IMR-90 (cell line): ENCODE measurements at regions not wholly inside any gene's neighbourhood (a gene's known extent, or its start where the extent isn't known, plus 50 kb on each side); places are given as distances from the start of the nearest gene placed in this dataset.

Source experiments
- ATAC-seq: fragments of 200-7000 bp; cut with Tn5 transposase; 2 replicates; pipeline ENCODE4 v1.9.1; 2020; ENCODE audit warnings: low read depth, mild to moderate bottlenecking, moderate library complexity
- BruUV-seq: library from RNA; stranded (reverse); fragments of 400-500 nt; replicated peaks from 2 replicates; lab custom pipeline; 2021; lab: Mats Ljungman, UMichigan
- CTCF ChIA-PET: fragments of 300-600 bp; formaldehyde crosslinking; extraction: SDS; loops from one replicate; lab custom pipeline; 2021; ENCODE audit warnings: antibody characterized with exemption; lab: Yijun Ruan, JAX
- POLR2A ChIA-PET: fragments of 300-600 bp; sonication (Branson Sonifier 250); formaldehyde crosslinking; loops from one replicate; lab custom pipeline; 2022; ENCODE audit warnings: antibody characterized with exemption; ENCODE audit not compliant: unreplicated experiment; lab: Charles Lee
- DNase-seq: peaks from one replicate; pipeline ENCODE4 v3.0.0; 2013
- H2AFZ ChIP-seq: replicated peaks from 2 replicates; pipeline ENCODE3; 2013; ENCODE audit warnings: low read length, mild to moderate bottlenecking; ENCODE audit not compliant: poor library complexity
- H2AK5ac ChIP-seq: 2 replicates; pipeline ENCODE4 v1.6.1; 2013; ENCODE audit warnings: low read depth, low read length, inconsistent platforms
- H2AK9ac ChIP-seq: replicated peaks from 2 replicates; pipeline ENCODE3; 2013; ENCODE audit warnings: mild to moderate bottlenecking, low read depth, low read length, moderate library complexity; ENCODE audit not compliant: poor library complexity
- H2BK120ac ChIP-seq: 2 replicates; pipeline ENCODE4 v1.6.1; 2013; ENCODE audit warnings: low read depth, low read length, inconsistent platforms
- H2BK15ac ChIP-seq: 3 replicates; pipeline ENCODE4 v1.6.1; 2013; ENCODE audit warnings: low read depth, low read length, inconsistent platforms
- H2BK20ac ChIP-seq: 2 replicates; pipeline ENCODE4 v1.6.1; 2013; ENCODE audit warnings: low read depth, mild to moderate bottlenecking, inconsistent platforms, low read length, moderate library complexity
- H2BK5ac ChIP-seq: 2 replicates; pipeline ENCODE4 v1.6.1; 2013; ENCODE audit warnings: mild to moderate bottlenecking, low read depth, low read length, inconsistent platforms; ENCODE audit not compliant: poor library complexity, severe bottlenecking
- H3K14ac ChIP-seq: replicated peaks from 2 replicates; pipeline ENCODE4 v1.6.1; 2013; ENCODE audit warnings: low read depth, low read length, inconsistent platforms
- H3K18ac ChIP-seq: 2 replicates; pipeline ENCODE4 v1.6.1; 2013; ENCODE audit warnings: low read depth, low read length, control low read depth
- H3K23ac ChIP-seq: 2 replicates; pipeline ENCODE4 v1.6.1; 2013; ENCODE audit warnings: low read depth, low read length, inconsistent platforms
- H3K27ac ChIP-seq: 2 replicates; pipeline ENCODE4 v1.5.1; 2013; ENCODE audit warnings: mild to moderate bottlenecking, control low read depth, low read length; ENCODE audit not compliant: insufficient read depth
- H3K27me3 ChIP-seq: 2 replicates; pipeline ENCODE4 v1.6.1; 2013; ENCODE audit warnings: low read length; ENCODE audit not compliant: control insufficient read depth, insufficient read depth
- H3K36me3 ChIP-seq: 2 replicates; pipeline ENCODE4 v1.6.1; 2013; ENCODE audit warnings: low read length, mixed read lengths; ENCODE audit not compliant: control insufficient read depth, insufficient read depth
- H3K4ac ChIP-seq: 2 replicates; pipeline ENCODE4 v1.6.1; 2013; ENCODE audit warnings: low read depth, low read length, inconsistent platforms
- H3K4me1 ChIP-seq: 2 replicates; pipeline ENCODE4 v1.6.1; 2013; ENCODE audit warnings: low read length, mixed read lengths; ENCODE audit not compliant: control insufficient read depth, insufficient read depth
- H3K4me2 ChIP-seq: 2 replicates; pipeline ENCODE4 v1.6.1; 2013; ENCODE audit warnings: low read depth, mild to moderate bottlenecking, control low read depth, low read length, moderate library complexity
- H3K4me3 ChIP-seq: 2 replicates; pipeline ENCODE4 v1.5.1; 2013; ENCODE audit warnings: low read depth, mild to moderate bottlenecking, control low read depth, low read length, moderate library complexity; ENCODE audit not compliant: insufficient read depth
- H3K56ac ChIP-seq: 2 replicates; pipeline ENCODE4 v1.6.1; 2013; ENCODE audit warnings: low read length, inconsistent platforms; ENCODE audit not compliant: insufficient read depth; ENCODE audit errors: extremely low read depth
- H3K79me1 ChIP-seq, 2 experiments: 2 replicates each; pipeline ENCODE4 v1.6.1; 2013; ENCODE audit warnings: low read length in 2 of 2, inconsistent platforms in 1 of 2, low read depth in 1 of 2
- H3K9ac ChIP-seq: 2 replicates; pipeline ENCODE4 v1.6.1; 2013; ENCODE audit warnings: low read depth, low read length, control low read depth
- H3K9me1 ChIP-seq: 2 replicates; pipeline ENCODE4 v1.6.1; 2013; ENCODE audit warnings: low read length, inconsistent platforms; ENCODE audit not compliant: insufficient read depth
- H3K9me3 ChIP-seq: 2 replicates; pipeline ENCODE4 v1.6.1; 2013; ENCODE audit warnings: low read length; ENCODE audit not compliant: control insufficient read depth, insufficient read depth
- H4K20me1 ChIP-seq: 2 replicates; pipeline ENCODE4 v1.6.1; 2013; ENCODE audit warnings: low read length, inconsistent platforms; ENCODE audit not compliant: insufficient read depth
- H4K5ac ChIP-seq: 2 replicates; pipeline ENCODE4 v1.6.1; 2013; ENCODE audit warnings: mild to moderate bottlenecking, low read depth, low read length, control low read depth
- H4K8ac ChIP-seq, 2 experiments: 2 replicates each; pipeline ENCODE4 v1.6.1; 2013; ENCODE audit warnings: low read depth in 2 of 2, low read length in 2 of 2, control low read depth in 1 of 2, inconsistent platforms in 1 of 2
- H4K91ac ChIP-seq: 2 replicates; pipeline ENCODE4 v1.6.1; 2013; ENCODE audit warnings: low read depth, low read length, inconsistent platforms; ENCODE audit not compliant: insufficient read depth
- BHLHE40 ChIP-seq: fragments of 150-350 bp; IDR thresholded peaks from 2 replicates; pipeline ENCODE4 v1.6.1; 2016; ENCODE audit warnings: mild to moderate bottlenecking, low read depth, low read length
- CEBPB ChIP-seq: IDR thresholded peaks from 2 replicates; pipeline ENCODE4 v1.6.1; 2012; ENCODE audit warnings: low read depth, low read length, improper control_type of control experiment
- CHD1 ChIP-seq: IDR thresholded peaks from 2 replicates; pipeline ENCODE4 v1.6.1; 2012; ENCODE audit warnings: low read depth, low read length, improper control_type of control experiment
- FOS ChIP-seq: fragments of 150-350 bp; IDR thresholded peaks from 2 replicates; pipeline ENCODE4 v1.6.1; 2016; ENCODE audit warnings: low read depth, low read length
- MAFK ChIP-seq: IDR thresholded peaks from 2 replicates; pipeline ENCODE4 v1.6.1; 2012; ENCODE audit warnings: low read depth, low read length, improper control_type of control experiment
- MAZ ChIP-seq: IDR thresholded peaks from 2 replicates; pipeline ENCODE4 v1.6.1; 2012; ENCODE audit warnings: low read depth, mild to moderate bottlenecking, low read length, improper control_type of control experiment, moderate library complexity, borderline replicate concordance
- MXI1 ChIP-seq: IDR thresholded peaks from 2 replicates; pipeline ENCODE4 v1.6.1; 2012; ENCODE audit warnings: low read depth, mild to moderate bottlenecking, low read length, moderate library complexity, borderline replicate concordance
- NFE2L2 ChIP-seq: fragments of 150-350 bp; IDR thresholded peaks from 2 replicates; pipeline ENCODE4 v1.6.1; 2016; ENCODE audit warnings: low read depth, mild to moderate bottlenecking, low read length
- POLR2A ChIP-seq: IDR thresholded peaks from 2 replicates; pipeline ENCODE4 v1.6.1; 2012; ENCODE audit warnings: mild to moderate bottlenecking, low read depth, low read length
- RAD21 ChIP-seq: IDR thresholded peaks from 2 replicates; pipeline ENCODE4 v1.6.1; 2012; ENCODE audit warnings: low read length, improper control_type of control experiment
- RCOR1 ChIP-seq: IDR thresholded peaks from 2 replicates; pipeline ENCODE4 v1.6.1; 2012; ENCODE audit warnings: mild to moderate bottlenecking, low read length, improper control_type of control experiment; ENCODE audit not compliant: insufficient replicate concordance
- RFX5 ChIP-seq: IDR thresholded peaks from 2 replicates; pipeline ENCODE4 v1.8.0; 2012; ENCODE audit warnings: low read depth, mild to moderate bottlenecking, low read length, moderate library complexity
- WGBS, 2 experiments: methylation state at CpG; one replicate each; pipeline versions ENCODE4 v1.1.5 to v1.1.7; 2013; ENCODE audit warnings: missing lambda C conversion rate in 2 of 2; ENCODE audit not compliant: insufficient read length in 1 of 2; ENCODE audit errors: extremely low coverage in 2 of 2; 5-methylcytosine and 5-hydroxymethylcytosine counted together
- dilution Hi-C: fragments of 300-500 bp; cut with HindIII; formaldehyde crosslinking; loops from one replicate; pipeline ENCODE4 v1.14.3; 2018; ENCODE audit warnings: low sequenced_read_pairs; ENCODE audit not compliant: unreplicated experiment
- in situ Hi-C: fragments of 300-500 bp; cut with MboI; formaldehyde crosslinking; loops from 3 replicates; pipeline ENCODE4 v1.14.3; 2019; ENCODE audit warnings: low sequenced_read_pairs, inconsistent platforms, mixed read lengths
- intact Hi-C: fragments of 100-400 bp; cut with micrococcal nuclease; formaldehyde crosslinking; loops from 2 replicates; pipeline ENCODE4 v1.10.0; 2022
- TF ChIP-seq, protein P1 (sequence below): fragments of 150-350 bp; IDR thresholded peaks from 2 replicates; pipeline ENCODE4 v1.6.1; 2017; ENCODE audit warnings: mild to moderate bottlenecking, antibody characterized with exemption, low read length, low read depth
- TF ChIP-seq, protein P2 (sequence below): fragments of 150-350 bp; IDR thresholded peaks from 2 replicates; pipeline ENCODE4 v1.6.1; 2016; ENCODE audit warnings: low read depth, mild to moderate bottlenecking, low read length, moderate library complexity, borderline replicate concordance

DNA sequence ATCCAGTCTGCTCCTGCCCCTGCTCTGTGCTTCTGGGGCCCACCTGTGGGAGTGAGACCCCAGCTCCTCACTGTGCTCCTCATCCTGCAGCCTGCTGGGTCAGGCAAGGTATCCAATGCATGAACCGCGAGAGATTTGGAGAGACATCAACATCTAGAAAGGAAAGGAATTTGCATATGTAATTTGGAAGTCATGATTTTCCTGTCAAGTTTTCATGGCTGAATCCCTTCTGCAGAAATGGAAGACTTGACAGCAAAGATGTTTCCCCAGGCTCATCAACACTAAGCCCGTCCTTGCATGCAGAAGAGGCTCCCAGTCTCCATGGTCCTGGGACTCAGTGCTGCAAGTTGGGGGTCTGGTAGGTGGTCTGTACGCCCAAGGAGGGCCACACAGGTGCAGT is 176.9 kb upstream of the GRB10 start:
- Histone ChIP-seq H3K56ac (no peak overlapping the region), H2BK5ac (no peak overlapping the region), H2AK9ac (no peak overlapping the region), H3K27me3 (peaks cover 4% of the 10 kb centered on the region), H4K5ac (no peak overlapping the region), H2AK5ac (no peak overlapping the region), H4K91ac (no peak overlapping the region), H3K9me1 (no peaks in the 10 kb centered on the region), H4K8ac (no peak overlapping the region), H3K4me3 (no peak overlapping the region), H3K79me1 (no peaks in the 10 kb centered on the region), H3K4ac (no peak overlapping the region), H2BK20ac (no peak overlapping the region), H3K4me2 (no peak overlapping the region), H2BK15ac (no peak overlapping the region), H3K23ac (no peak overlapping the region), H2AFZ (no peak overlapping the region), H3K27ac (no peak overlapping the region), H3K14ac (no peak overlapping the region), H3K9me3 (no peaks in the 10 kb centered on the region), H3K9ac (no peak overlapping the region), H4K20me1 (no peaks in the 10 kb centered on the region), H2BK120ac (no peak overlapping the region), H3K4me1 (no peaks in the 10 kb centered on the region), H3K18ac (no peak overlapping the region), H3K36me3 (no peaks in the 10 kb centered on the region)
- BruUV-seq = no TSS peak
- intact Hi-C loops (no loop called here), in situ Hi-C loops (no loop called here), dilution Hi-C loops (no loop called here)
- DNase-seq (no peak), ATAC-seq (no peak)
- WGBS, 2 experiments = 80% methylated on average over 3 of the region's 4 CpGs; no CpG with 5 or more reads in 1 of the 2 experiments
- ChIA-PET POLR2A (no interaction called here), CTCF (no interaction called here)
- TF ChIP-seq POLR2A (no peak), CHD1 (no peak), RAD21 (no peak), RCOR1 (no peak), MAFK (no peak), FOS (no peak), MAZ (no peak), NFE2L2 (no peak), MXI1 (no peak), RFX5 (no peak), BHLHE40 (no peak), CEBPB (no peak)
- TF ChIP-seq, protein P1, sequence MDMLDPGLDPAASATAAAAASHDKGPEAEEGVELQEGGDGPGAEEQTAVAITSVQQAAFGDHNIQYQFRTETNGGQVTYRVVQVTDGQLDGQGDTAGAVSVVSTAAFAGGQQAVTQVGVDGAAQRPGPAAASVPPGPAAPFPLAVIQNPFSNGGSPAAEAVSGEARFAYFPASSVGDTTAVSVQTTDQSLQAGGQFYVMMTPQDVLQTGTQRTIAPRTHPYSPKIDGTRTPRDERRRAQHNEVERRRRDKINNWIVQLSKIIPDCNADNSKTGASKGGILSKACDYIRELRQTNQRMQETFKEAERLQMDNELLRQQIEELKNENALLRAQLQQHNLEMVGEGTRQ = no peak
- TF ChIP-seq, protein P2, sequence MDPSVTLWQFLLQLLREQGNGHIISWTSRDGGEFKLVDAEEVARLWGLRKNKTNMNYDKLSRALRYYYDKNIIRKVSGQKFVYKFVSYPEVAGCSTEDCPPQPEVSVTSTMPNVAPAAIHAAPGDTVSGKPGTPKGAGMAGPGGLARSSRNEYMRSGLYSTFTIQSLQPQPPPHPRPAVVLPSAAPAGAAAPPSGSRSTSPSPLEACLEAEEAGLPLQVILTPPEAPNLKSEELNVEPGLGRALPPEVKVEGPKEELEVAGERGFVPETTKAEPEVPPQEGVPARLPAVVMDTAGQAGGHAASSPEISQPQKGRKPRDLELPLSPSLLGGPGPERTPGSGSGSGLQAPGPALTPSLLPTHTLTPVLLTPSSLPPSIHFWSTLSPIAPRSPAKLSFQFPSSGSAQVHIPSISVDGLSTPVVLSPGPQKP = no peak
